ENCODE measurements at regions not wholly inside any gene's neighbourhood (a gene's known extent, or its start where the extent isn't known, plus 50 kb on each side); places are given as distances from the start of the nearest gene placed in this dataset.

DNA sequence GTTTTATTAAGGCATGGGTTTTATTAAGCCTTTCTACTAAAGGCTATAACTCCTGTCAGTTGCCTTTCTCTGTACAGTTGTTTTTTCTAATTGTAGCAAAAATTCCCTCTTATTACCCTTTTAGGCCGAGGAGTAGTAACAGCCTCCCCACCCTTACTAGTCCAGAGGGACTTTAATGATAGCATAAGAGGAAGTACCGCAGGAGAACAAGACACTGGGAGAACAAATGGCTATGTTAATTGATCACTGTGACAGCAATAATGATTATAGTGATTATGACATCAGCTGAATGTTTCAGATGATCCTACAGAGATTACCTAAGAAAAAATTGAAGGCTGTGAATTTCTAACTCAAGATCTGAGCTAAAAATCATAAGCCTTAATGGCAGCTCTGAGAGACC, 383.0 kb upstream of the PTBP2 start:
- no peak for TF ChIP-seq POLR2A (IDR thresholded peaks at IDR 0.05)
- TF ChIP-seq, protein P1, sequence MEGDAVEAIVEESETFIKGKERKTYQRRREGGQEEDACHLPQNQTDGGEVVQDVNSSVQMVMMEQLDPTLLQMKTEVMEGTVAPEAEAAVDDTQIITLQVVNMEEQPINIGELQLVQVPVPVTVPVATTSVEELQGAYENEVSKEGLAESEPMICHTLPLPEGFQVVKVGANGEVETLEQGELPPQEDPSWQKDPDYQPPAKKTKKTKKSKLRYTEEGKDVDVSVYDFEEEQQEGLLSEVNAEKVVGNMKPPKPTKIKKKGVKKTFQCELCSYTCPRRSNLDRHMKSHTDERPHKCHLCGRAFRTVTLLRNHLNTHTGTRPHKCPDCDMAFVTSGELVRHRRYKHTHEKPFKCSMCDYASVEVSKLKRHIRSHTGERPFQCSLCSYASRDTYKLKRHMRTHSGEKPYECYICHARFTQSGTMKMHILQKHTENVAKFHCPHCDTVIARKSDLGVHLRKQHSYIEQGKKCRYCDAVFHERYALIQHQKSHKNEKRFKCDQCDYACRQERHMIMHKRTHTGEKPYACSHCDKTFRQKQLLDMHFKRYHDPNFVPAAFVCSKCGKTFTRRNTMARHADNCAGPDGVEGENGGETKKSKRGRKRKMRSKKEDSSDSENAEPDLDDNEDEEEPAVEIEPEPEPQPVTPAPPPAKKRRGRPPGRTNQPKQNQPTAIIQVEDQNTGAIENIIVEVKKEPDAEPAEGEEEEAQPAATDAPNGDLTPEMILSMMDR (IDR thresholded peaks at IDR 0.05), result no peak
